ENCODE measurements at regions not wholly inside any gene's neighbourhood (a gene's known extent, or its start where the extent isn't known, plus 50 kb on each side); places are given as distances from the start of the nearest gene placed in this dataset.

DNA sequence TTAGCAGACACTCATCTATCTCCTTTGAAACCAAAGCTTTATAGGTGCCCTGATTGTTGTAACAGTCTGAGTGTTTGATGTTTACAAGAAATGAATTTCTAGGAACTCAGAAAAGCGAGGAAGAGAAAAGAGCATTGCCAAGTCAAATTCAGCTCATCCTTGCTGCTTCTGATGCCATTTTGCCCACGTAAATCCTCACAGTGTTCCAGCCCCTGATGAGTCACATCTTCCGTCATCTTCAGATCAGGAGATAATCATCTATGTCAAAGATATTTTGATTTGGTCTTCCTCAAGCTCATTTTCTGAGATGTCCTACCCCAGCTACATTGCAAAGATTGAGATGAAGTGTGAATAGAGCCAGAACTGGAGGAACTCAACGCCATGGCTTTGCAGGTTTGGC, 426.2 kb downstream of the BMP2 start:
- Histone ChIP-seq H3K27ac (no peak overlapping the region), H3K27me3 (no peaks in the 10 kb centered on the region), H3K36me3 (no peaks in the 10 kb centered on the region), H3K4me1 (no peaks in the 10 kb centered on the region), H3K9me3 (no peaks in the 10 kb centered on the region), H3K4me3 (no peak overlapping the region)
- TF ChIP-seq CTCF (IDR thresholded peaks at IDR 0.05) (no peak), EP300 (IDR thresholded peaks at IDR 0.05; ENCODE audit: low read depth) (no peak), POLR2A (IDR thresholded peaks at IDR 0.05) (no peak), POLR2AphosphoS5 (IDR thresholded peaks at IDR 0.05) (no peak)
- 66 to 73% methylated on average over 3 to 4 of the region's 4 CpGs for WGBS, 2 donors (ENCODE audit: low coverage in 1 of 2)
- in situ Hi-C loops (cut with MboI; ENCODE audit: low pct_ligation_motif_present in 1 of 4, low pct_unique_long_range_greater_than_20kb in 1 of 4, low sequenced_read_pairs in 3 of 4) = no loop called here
- DNase-seq = no peak
- intact Hi-C loops (cut with DNase I; ENCODE audit: low total_unique reads) = no loop called here

DNA sequence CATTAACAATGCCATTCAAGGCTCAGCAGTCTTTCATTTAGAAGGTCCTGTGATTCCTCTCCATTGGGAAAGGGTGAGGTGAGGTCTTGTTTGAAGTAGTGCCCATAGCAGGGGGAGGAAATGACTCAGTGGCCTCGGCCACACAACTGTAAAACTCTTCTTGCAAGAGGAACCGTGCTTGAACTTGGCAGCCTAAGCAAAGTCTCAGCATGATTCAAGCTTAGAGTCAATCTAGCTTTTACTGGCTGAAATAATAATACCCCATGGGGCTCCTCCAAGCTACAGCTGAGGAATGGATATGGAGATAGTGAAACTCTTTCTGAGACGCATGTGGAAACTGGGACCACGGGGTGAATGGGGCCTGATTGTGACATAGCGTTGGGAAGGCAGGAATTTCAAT, 428.2 kb downstream of the BMP2 start:
- no peak overlapping the region for H3K4me3 ChIP-seq
- no peaks in the 10 kb centered on the region for H3K36me3 ChIP-seq
- no peaks in the 10 kb centered on the region for H3K27me3 ChIP-seq
- H3K4me1 ChIP-seq = no peaks in the 10 kb centered on the region
- no peak overlapping the region for H3K27ac ChIP-seq
- H3K9me3 ChIP-seq = no peaks in the 10 kb centered on the region
- in situ Hi-C loops (cut with MboI; ENCODE audit: low pct_ligation_motif_present in 1 of 4, low pct_unique_long_range_greater_than_20kb in 1 of 4, low sequenced_read_pairs in 3 of 4) = no loop called here
- DNase-seq = no peak
- intact Hi-C loops (cut with DNase I; ENCODE audit: low total_unique reads) = no loop called here
- WGBS, 2 donors (ENCODE audit: low coverage in 1 of 2) = 74 to 85% methylated on average over 3 to 5 of the region's 5 CpGs
- no peak for TF ChIP-seq POLR2AphosphoS5 (IDR thresholded peaks at IDR 0.05)
- no peak for TF ChIP-seq CTCF (IDR thresholded peaks at IDR 0.05)
- no peak for TF ChIP-seq EP300 (IDR thresholded peaks at IDR 0.05; ENCODE audit: low read depth)
- TF ChIP-seq POLR2A (IDR thresholded peaks at IDR 0.05) = no peak

GRCh38 chr20:7196481-7196880, 429.0 kb downstream of the BMP2 start:
- Histone ChIP-seq H3K27ac (no peak overlapping the region), H3K9me3 (no peaks in the 10 kb centered on the region), H3K4me1 (no peaks in the 10 kb centered on the region), H3K27me3 (no peaks in the 10 kb centered on the region), H3K4me3 (no peak overlapping the region), H3K36me3 (no peaks in the 10 kb centered on the region)
- no peak for DNase-seq
- intact Hi-C loops (cut with DNase I; ENCODE audit: low total_unique reads) = no loop called here
- no peak for TF ChIP-seq POLR2AphosphoS5 (IDR thresholded peaks at IDR 0.05)
- TF ChIP-seq EP300 (IDR thresholded peaks at IDR 0.05; ENCODE audit: low read depth) = no peak
- no peak for TF ChIP-seq CTCF (IDR thresholded peaks at IDR 0.05)
- no peak for TF ChIP-seq POLR2A (IDR thresholded peaks at IDR 0.05)
- in situ Hi-C loops (cut with MboI; ENCODE audit: low pct_ligation_motif_present in 1 of 4, low pct_unique_long_range_greater_than_20kb in 1 of 4, low sequenced_read_pairs in 3 of 4) = no loop called here
- WGBS, 2 donors (ENCODE audit: low coverage in 1 of 2) = 91 to 94% methylated on average over 1 of the region's 1 CpG

DNA sequence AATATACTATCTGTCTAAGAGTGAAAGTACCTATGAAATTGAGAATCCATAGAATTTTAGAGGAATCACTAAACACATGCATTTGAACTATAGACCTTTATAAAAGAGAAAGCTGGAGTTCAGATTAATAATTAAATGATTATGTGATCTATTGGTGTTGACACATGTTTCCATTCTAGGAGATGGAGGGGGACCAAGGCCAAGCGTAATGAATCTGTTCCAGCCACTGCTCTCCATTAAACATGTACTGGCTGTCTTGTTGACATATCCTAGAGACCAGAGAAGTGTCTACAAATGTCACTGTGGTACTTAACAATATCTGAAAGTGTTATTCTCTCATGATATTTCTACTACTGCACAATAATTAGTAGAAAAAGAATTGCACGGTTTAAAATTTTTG, 432.4 kb downstream of the BMP2 start:
- 69 to 83% methylated on average over 2 of the region's 2 CpGs for WGBS, 2 donors (ENCODE audit: low coverage in 1 of 2)
- H3K27ac ChIP-seq = no peak overlapping the region
- no peaks in the 10 kb centered on the region for H3K27me3 ChIP-seq
- no peak overlapping the region for H3K4me3 ChIP-seq
- intact Hi-C loops (cut with DNase I; ENCODE audit: low total_unique reads) = no loop called here
- H3K9me3 ChIP-seq = no peaks in the 10 kb centered on the region
- in situ Hi-C loops (cut with MboI; ENCODE audit: low pct_ligation_motif_present in 1 of 4, low pct_unique_long_range_greater_than_20kb in 1 of 4, low sequenced_read_pairs in 3 of 4) = no loop called here
- no peaks in the 10 kb centered on the region for H3K4me1 ChIP-seq
- H3K36me3 ChIP-seq = no peaks in the 10 kb centered on the region
- DNase-seq = no peak
- TF ChIP-seq EP300 (IDR thresholded peaks at IDR 0.05; ENCODE audit: low read depth) = no peak
- TF ChIP-seq POLR2AphosphoS5 (IDR thresholded peaks at IDR 0.05) = no peak
- no peak for TF ChIP-seq CTCF (IDR thresholded peaks at IDR 0.05)
- no peak for TF ChIP-seq POLR2A (IDR thresholded peaks at IDR 0.05)

Measured in transverse colon (tissue), 4 donors.